ENCODE measurements at regions not wholly inside any gene's neighbourhood (a gene's known extent, or its start where the extent isn't known, plus 50 kb on each side); places are given as distances from the start of the nearest gene placed in this dataset.

GRCh38 chr15:31782016-31782783 lies 248.1 kb upstream of the CHRNA7 start:
- no peak overlapping the region for H3K4me3 ChIP-seq (ENCODE audit: low read length)
- DNase-seq (ENCODE audit: low read depth): no peak
- no peak for TF ChIP-seq CTCF (conservative IDR thresholded peaks at IDR 0.05; ENCODE audit: low read depth, low read length)

GRCh38 chr15:31782951-31783350 lies 247.4 kb upstream of the CHRNA7 start:
- DNase-seq (ENCODE audit: low read depth): no peak
- TF ChIP-seq CTCF (conservative IDR thresholded peaks at IDR 0.05; ENCODE audit: low read depth, low read length): no peak
- no peak overlapping the region for H3K4me3 ChIP-seq (ENCODE audit: low read length)

- TF ChIP-seq CTCF (conservative IDR thresholded peaks at IDR 0.05; ENCODE audit: low read depth, low read length): no peak
- H3K4me3 ChIP-seq (ENCODE audit: low read length): no peak overlapping the region
- no peak for DNase-seq (ENCODE audit: low read depth)
Measured at GRCh38 chr15:31786360-31786759, 244.0 kb upstream of the CHRNA7 start.

GRCh38 chr15:31788104-31788503 lies 242.2 kb upstream of the CHRNA7 start:
- H3K4me3 ChIP-seq (ENCODE audit: low read length): no peak overlapping the region
- no peak for TF ChIP-seq CTCF (conservative IDR thresholded peaks at IDR 0.05; ENCODE audit: low read depth, low read length)
- DNase-seq (ENCODE audit: low read depth): no peak

- no peak for DNase-seq (ENCODE audit: low read depth)
- H3K4me3 ChIP-seq (ENCODE audit: low read length): no peak overlapping the region
- no peak for TF ChIP-seq CTCF (conservative IDR thresholded peaks at IDR 0.05; ENCODE audit: low read depth, low read length)
Measured at GRCh38 chr15:31792611-31793199, 237.6 kb upstream of the CHRNA7 start.

- no peak for TF ChIP-seq CTCF (conservative IDR thresholded peaks at IDR 0.05; ENCODE audit: low read depth, low read length)
- H3K4me3 ChIP-seq (ENCODE audit: low read length): no peak overlapping the region
- no peak for DNase-seq (ENCODE audit: low read depth)
Measured at GRCh38 chr15:31799319-31799714, 231.0 kb upstream of the CHRNA7 start.

Data from retinal pigment epithelial cell (primary cell).